HL-60 (cell line): ENCODE measurements at regions not wholly inside any gene's neighbourhood (a gene's known extent, or its start where the extent isn't known, plus 50 kb on each side); places are given as distances from the start of the nearest gene placed in this dataset.

Source experiments
- DNase-seq, 2 experiments: peaks; one replicate each; pipeline ENCODE4 v3.0.0-alpha.2; 2010 to 2020; ENCODE audit warnings: low read depth in 1 of 2, low spot score in 1 of 2
- H3K27ac ChIP-seq: fragments of 250-450 bp; sonication (Bioruptor Pico); replicated peaks from 2 replicates; pipeline ENCODE4 v1.5.1; 2020; ENCODE audit warnings: mild to moderate bottlenecking, moderate library complexity
- H3K27me3 ChIP-seq: fragments of 250-450 bp; sonication (Bioruptor Pico); 2 replicates; pipeline ENCODE4 v1.5.1; 2021; ENCODE audit warnings: mild to moderate bottlenecking, moderate library complexity; ENCODE audit not compliant: insufficient read depth, poor library complexity, severe bottlenecking
- H3K4me3 ChIP-seq: replicated peaks from 2 replicates; pipeline ENCODE4 v1.5.1; 2011; ENCODE audit warnings: mild to moderate bottlenecking, control low read depth, low read length; ENCODE audit not compliant: insufficient read depth
- CTCF ChIP-seq: IDR thresholded peaks from one replicate; pipeline ENCODE4 v1.5.1; 2011; ENCODE audit warnings: low read length, control low read depth, inconsistent platforms; ENCODE audit not compliant: insufficient read depth
- GABPA ChIP-seq: IDR thresholded peaks from 2 replicates; pipeline ENCODE4 v1.6.1; 2012; ENCODE audit warnings: low read depth
- POLR2AphosphoS5 ChIP-seq: IDR thresholded peaks from 2 replicates; pipeline ENCODE4 v1.6.1; 2012; ENCODE audit warnings: low read depth
- REST ChIP-seq: IDR thresholded peaks from 2 replicates; pipeline ENCODE4 v1.6.1; 2012; ENCODE audit warnings: low read depth; ENCODE audit not compliant: insufficient replicate concordance
- SPI1 ChIP-seq: IDR thresholded peaks from 2 replicates; pipeline ENCODE4 v1.6.1; 2012; ENCODE audit warnings: low read depth, mild to moderate bottlenecking, borderline replicate concordance

GRCh38 chr4:3680656-3681055, 85.5 kb upstream of the ADRA2C start:
- no peak for DNase-seq
- no peak overlapping the region for H3K27ac ChIP-seq
- no peak for TF ChIP-seq CTCF
- TF ChIP-seq GABPA, result no peak
- TF ChIP-seq SPI1, result no peak
- no peak for TF ChIP-seq REST
- H3K4me3 ChIP-seq, result no peak overlapping the region
- no peaks in the 10 kb centered on the region for H3K27me3 ChIP-seq

- DNase-seq, result no peak
- Histone ChIP-seq H3K27ac (no peak overlapping the region), H3K4me3 (no peak overlapping the region), H3K27me3 (no peaks in the 10 kb centered on the region)
- TF ChIP-seq SPI1, result no peak
- no peak for TF ChIP-seq POLR2AphosphoS5
- TF ChIP-seq CTCF, result no peak
- TF ChIP-seq GABPA, result no peak
- TF ChIP-seq REST, result no peak
These were observed 86.3 kb upstream of the ADRA2C start for GRCh38 chr4:3679851-3680311.

- Histone ChIP-seq H3K4me3 (no peak overlapping the region), H3K27me3 (no peaks in the 10 kb centered on the region), H3K27ac (no peak overlapping the region)
- no peak for DNase-seq
- no peak for TF ChIP-seq POLR2AphosphoS5
- TF ChIP-seq SPI1, result peak; percentile 39
- no peak for TF ChIP-seq GABPA
- no peak for TF ChIP-seq REST
- TF ChIP-seq CTCF, result no peak
These were observed 86.9 kb upstream of the ADRA2C start for GRCh38 chr4:3679071-3679825.
